ENCODE measurements at regions not wholly inside any gene's neighbourhood (a gene's known extent, or its start where the extent isn't known, plus 50 kb on each side); places are given as distances from the start of the nearest gene placed in this dataset.

- H4K20me1 ChIP-seq (ENCODE audit: insufficient read depth): no peaks in the 10 kb centered on the region
- H3K9ac ChIP-seq (ENCODE audit: low read length): no peak overlapping the region
- no peaks in the 10 kb centered on the region for H3K36me3 ChIP-seq (ENCODE audit: insufficient read depth, low read length)
- no peaks in the 10 kb centered on the region for H3F3A ChIP-seq (ENCODE audit: insufficient read depth, low read length, poor library complexity, severe bottlenecking)
- H3K27me3 ChIP-seq (ENCODE audit: insufficient read depth, low read depth, low read length): peaks cover 19% of the 10 kb centered on the region
- no peak overlapping the region for H3K27ac ChIP-seq (ENCODE audit: low read length)
- no peak for TF ChIP-seq REST (IDR thresholded peaks at IDR 0.05; ENCODE audit: borderline replicate concordance)
- TF ChIP-seq SMC3 (conservative IDR thresholded peaks at IDR 0.05; ENCODE audit: poor library complexity): no peak
- no peak for TF ChIP-seq EP300 (conservative IDR thresholded peaks at IDR 0.05; ENCODE audit: poor library complexity, severe bottlenecking)
- no peak for TF ChIP-seq MXI1 (conservative IDR thresholded peaks at IDR 0.05; ENCODE audit: poor library complexity, severe bottlenecking)
- TF ChIP-seq RAD21 (conservative IDR thresholded peaks at IDR 0.05): no peak
- TF ChIP-seq EZH2 (IDR thresholded peaks at IDR 0.05; ENCODE audit: borderline replicate concordance, insufficient read depth, low read length, poor library complexity, severe bottlenecking): no peak
- TF ChIP-seq POLR2AphosphoS5 (IDR thresholded peaks at IDR 0.05): no peak
- TF ChIP-seq TAF1 (IDR thresholded peaks at IDR 0.05; ENCODE audit: low read depth): no peak
- TF ChIP-seq CTCF (IDR thresholded peaks at IDR 0.05; ENCODE audit: poor library complexity, severe bottlenecking): no peak
- no peak overlapping the region for H2AFZ ChIP-seq (ENCODE audit: low read depth, low read length)
- H3K79me2 ChIP-seq (replicated peaks; ENCODE audit: insufficient read depth, low read length): no peaks in the 10 kb centered on the region
- no peak overlapping the region for H3K4me3 ChIP-seq (ENCODE audit: low read length)
- H3K4me2 ChIP-seq (ENCODE audit: low read length): no peak overlapping the region
- H3K9me2 ChIP-seq (ENCODE audit: insufficient read depth, low read length): no peaks in the 10 kb centered on the region
- H3K9me3 ChIP-seq (ENCODE audit: low read length): no peaks in the 10 kb centered on the region
Measured at GRCh38 chr12:112586148-112586783, 167.5 kb downstream of the PTPN11 start.

GRCh38 chr12:112589275-112589674, 170.5 kb downstream of the PTPN11 start:
- Histone ChIP-seq H3K27me3 (ENCODE audit: insufficient read depth, low read depth, low read length) (peaks cover 33% of the 10 kb centered on the region), H3K4me2 (ENCODE audit: low read length) (no peak overlapping the region), H3K9ac (ENCODE audit: low read length) (no peak overlapping the region), H2AFZ (ENCODE audit: low read depth, low read length) (no peak overlapping the region), H4K20me1 (ENCODE audit: insufficient read depth) (no peaks in the 10 kb centered on the region), H3K36me3 (ENCODE audit: insufficient read depth, low read length) (no peaks in the 10 kb centered on the region), H3K4me3 (ENCODE audit: low read length) (no peak overlapping the region), H3K27ac (ENCODE audit: low read length) (no peak overlapping the region), H3F3A (ENCODE audit: insufficient read depth, low read length, poor library complexity, severe bottlenecking) (no peaks in the 10 kb centered on the region), H3K79me2 (replicated peaks; ENCODE audit: insufficient read depth, low read length) (no peaks in the 10 kb centered on the region), H3K9me3 (ENCODE audit: low read length) (peaks cover 8% of the 10 kb centered on the region), H3K9me2 (ENCODE audit: insufficient read depth, low read length) (no peaks in the 10 kb centered on the region)
- no peak for TF ChIP-seq CTCF (IDR thresholded peaks at IDR 0.05; ENCODE audit: poor library complexity, severe bottlenecking)
- TF ChIP-seq EZH2 (IDR thresholded peaks at IDR 0.05; ENCODE audit: borderline replicate concordance, insufficient read depth, low read length, poor library complexity, severe bottlenecking): no peak
- TF ChIP-seq REST (IDR thresholded peaks at IDR 0.05; ENCODE audit: borderline replicate concordance): no peak
